ENCODE measurements at regions not wholly inside any gene's neighbourhood (a gene's known extent, or its start where the extent isn't known, plus 50 kb on each side); places are given as distances from the start of the nearest gene placed in this dataset.

GRCh38 chr13:84677836-84678235 is 795.6 kb upstream of the SLITRK1 start:
- no peak for TF ChIP-seq CTCF (conservative IDR thresholded peaks at IDR 0.05; ENCODE audit: low read length)
- TF ChIP-seq EZH2phosphoT487 (IDR thresholded peaks at IDR 0.05; ENCODE audit: borderline replicate concordance), result no peak
